HepG2 (cell line): ENCODE measurements at regions not wholly inside any gene's neighbourhood (a gene's known extent, or its start where the extent isn't known, plus 50 kb on each side); places are given as distances from the start of the nearest gene placed in this dataset.

Experiments used
- ATAC-seq: fragments of 200-7000 bp; cut with Tn5 transposase; 3 replicates; pipeline ENCODE4 v1.9.1; 2020; ENCODE audit warnings: mild to moderate bottlenecking, moderate library complexity
- BruUV-seq: library from RNA; stranded (reverse); fragments of 400-500 nt; replicated peaks from 2 replicates; lab custom pipeline; 2021; lab: Mats Ljungman, UMichigan
- CTCF ChIA-PET: fragments of 300-600 bp; formaldehyde crosslinking; extraction: SDS; loops from one replicate; lab custom pipeline; 2021; ENCODE audit warnings: low total read pairs, inconsistent platforms, low intra/inter-chr PET ratio; lab: Yijun Ruan, JAX
- POLR2A ChIA-PET: fragments of 350-600 bp; sonication (Branson Sonifier 250); formaldehyde crosslinking; loops from one replicate; lab custom pipeline; 2020; ENCODE audit warnings: antibody characterized with exemption, inconsistent platforms; lab: Yijun Ruan, JAX
- DNase-seq: peaks from one replicate; pipeline ENCODE4 v3.0.0-alpha.2; 2015; ENCODE audit warnings: low spot score
- FAIRE-seq: peaks from 3 replicates; lab custom pipeline; 2011; peaks lifted over from hg19 to GRCh38; lab: Jason Lieb, UNC
- H2AFZ ChIP-seq: one replicate; pipeline ENCODE4 v1.6.1; 2011; ENCODE audit warnings: low read length, inconsistent platforms
- H3K27ac ChIP-seq: fragments of 300-600 bp; 3 replicates; pipeline ENCODE4 v1.8.0; 2011; ENCODE audit warnings: mixed run types, mild to moderate bottlenecking, mixed read lengths, low read length, inconsistent platforms; ENCODE audit not compliant: insufficient read depth; ENCODE audit errors: extremely low read length
- H3K27me3 ChIP-seq, 2 experiments: fragments of 200-600 bp in 1 of 2; 2 replicates in 1 of 2; 3 replicates in 1 of 2; pipeline versions ENCODE4 v1.6.0 to v1.8.0; 2011; ENCODE audit warnings: low read length in 2 of 2, mild to moderate bottlenecking in 2 of 2, moderate library complexity in 2 of 2, inconsistent platforms in 1 of 2; ENCODE audit not compliant: insufficient read depth in 2 of 2, control insufficient read depth in 1 of 2
- H3K36me3 ChIP-seq, 2 experiments: fragments of 200-600 bp in 1 of 2; replicated peaks in 1 of 2; 2 replicates in 1 of 2; 3 replicates in 1 of 2; pipeline versions ENCODE4 v1.5.1 to v1.8.0; 2011; ENCODE audit warnings: low read length in 2 of 2, inconsistent platforms in 1 of 2; ENCODE audit not compliant: insufficient read depth in 2 of 2, control insufficient read depth in 1 of 2
- H3K4me1 ChIP-seq: 2 replicates; pipeline ENCODE4 v1.5.1; 2012; ENCODE audit warnings: low read length, inconsistent platforms; ENCODE audit not compliant: insufficient read depth
- H3K4me2 ChIP-seq: 2 replicates; pipeline ENCODE4 v1.6.0; 2011; ENCODE audit warnings: low read depth, low read length, inconsistent platforms
- H3K4me3 ChIP-seq, 3 experiments: fragments of 200-600 bp in 1 of 3; sonication (generic), shearing (Covaris generic) in 1 of 3; replicated peaks in 1 of 3; 2 replicates each; pipeline ENCODE4 v1.5.1; 2011 to 2016; ENCODE audit warnings: low read length in 3 of 3, inconsistent platforms in 2 of 3, low read depth in 2 of 3, mild to moderate bottlenecking in 2 of 3, control low read depth in 1 of 3, mixed read lengths in 1 of 3; ENCODE audit not compliant: insufficient read depth in 1 of 3
- H3K79me2 ChIP-seq: one replicate; pipeline ENCODE4 v1.6.1; 2011; ENCODE audit warnings: low read length, inconsistent platforms; ENCODE audit not compliant: insufficient read depth
- H3K9ac ChIP-seq: 2 replicates; pipeline ENCODE4 v1.6.0; 2011; ENCODE audit warnings: mild to moderate bottlenecking, low read depth, low read length, inconsistent platforms; ENCODE audit not compliant: insufficient read depth
- H3K9me3 ChIP-seq: 2 replicates; pipeline ENCODE4 v1.5.1; 2012; ENCODE audit warnings: mild to moderate bottlenecking, low read length
- H4K20me1 ChIP-seq: 2 replicates; pipeline ENCODE4 v1.6.0; 2011; ENCODE audit warnings: inconsistent platforms, mild to moderate bottlenecking, low read length, moderate library complexity; ENCODE audit not compliant: insufficient read depth
- FOXP1 ChIP-seq, 2 experiments: fragments of 450-650 bp in 1 of 2; IDR thresholded peaks; 2 replicates each; pipeline ENCODE4 v1.6.1; 2017 to 2018; ENCODE audit warnings: antibody characterized with exemption in 1 of 2
- POLR2AphosphoS5 ChIP-seq: IDR thresholded peaks from 2 replicates; pipeline ENCODE4 v1.6.1; 2012; ENCODE audit warnings: low read depth, low read length
- RAD51 ChIP-seq: fragments of 450-650 bp; IDR thresholded peaks from 2 replicates; pipeline ENCODE4 v1.6.1; 2016; ENCODE audit warnings: borderline replicate concordance
- SOX6 ChIP-seq, 2 experiments: fragments of 450-650 bp in 1 of 2; sonication (generic) in 1 of 2; formaldehyde crosslinking in 1 of 2; IDR thresholded peaks; 2 replicates each; pipeline versions ENCODE4 v1.4.0 to v1.6.1; 2017 to 2020; ENCODE audit warnings: antibody characterized with exemption in 1 of 2, mild to moderate bottlenecking in 1 of 2, missing genetic modification reagents in 1 of 2
- TCF12 ChIP-seq, 2 experiments: fragments of 450-650 bp in 1 of 2; sonication (generic) in 1 of 2; formaldehyde crosslinking in 1 of 2; IDR thresholded peaks; 2 replicates each; pipeline versions ENCODE4 v1.6.1 to v1.8.0; 2017 to 2022; ENCODE audit warnings: antibody characterized with exemption in 1 of 2, mild to moderate bottlenecking in 1 of 2, missing genetic modification reagents in 1 of 2, moderate library complexity in 1 of 2
- XBP1 ChIP-seq: sonication (generic); formaldehyde crosslinking; IDR thresholded peaks from 2 replicates; pipeline ENCODE4 v1.5.0; 2020; ENCODE audit warnings: missing genetic modification reagents
- ZNF124 ChIP-seq: sonication (generic); formaldehyde crosslinking; IDR thresholded peaks from 2 replicates; pipeline ENCODE4 v1.4.0; 2020; ENCODE audit warnings: missing genetic modification reagents
- ZNF816 ChIP-seq: sonication (generic); formaldehyde crosslinking; IDR thresholded peaks from 2 replicates; pipeline ENCODE4 v1.8.0; 2022; ENCODE audit warnings: missing genetic modification reagents, mild to moderate bottlenecking, borderline replicate concordance
- WGBS: methylation state at CpG from one replicate; pipeline ENCODE4 v1.1.6; 2017; ENCODE audit warnings: low lambda C conversion rate; 5-methylcytosine and 5-hydroxymethylcytosine counted together
- in situ Hi-C: cut with HindIII; loops from 2 replicates; pipeline ENCODE4 v1.10.0; 2017; ENCODE audit warnings: low pct_unique_long_range_greater_than_20kb; ENCODE audit not compliant: extremely low pct_ligation_motif_present
- intact Hi-C: fragments of 100-400 bp; cut with micrococcal nuclease; formaldehyde crosslinking; loops from one replicate; pipeline ENCODE4 v1.10.0; 2022; ENCODE audit not compliant: unreplicated experiment
- TF ChIP-seq, protein P1 (sequence below): sonication (generic); formaldehyde crosslinking; IDR thresholded peaks from 2 replicates; pipeline ENCODE4 v1.4.0; 2020; ENCODE audit warnings: mild to moderate bottlenecking, missing genetic modification reagents
- TF ChIP-seq, protein P2 (sequence below): IDR thresholded peaks from 2 replicates; pipeline ENCODE4 v1.6.1; 2016

DNA sequence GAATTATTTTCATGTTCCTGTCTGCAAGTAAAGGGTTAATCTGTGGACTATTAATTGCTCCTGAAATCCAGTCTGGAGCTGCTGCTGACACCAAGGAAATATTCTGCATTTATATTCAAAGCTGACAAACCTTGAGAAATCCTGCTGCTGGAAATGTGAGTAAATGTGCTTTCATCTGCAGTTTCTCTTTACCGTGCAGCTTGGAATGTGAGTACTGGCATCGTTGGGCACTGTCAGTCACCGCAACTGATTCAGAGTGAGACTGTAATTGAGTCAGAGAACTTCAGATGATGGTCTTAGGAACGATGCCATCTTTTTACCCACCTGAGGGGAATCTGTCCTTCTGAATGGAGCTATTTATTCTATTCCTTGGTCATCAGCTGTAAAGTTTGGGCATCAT is 420.6 kb downstream of the SIPA1L2 start (continued):
- TF ChIP-seq, protein P1, sequence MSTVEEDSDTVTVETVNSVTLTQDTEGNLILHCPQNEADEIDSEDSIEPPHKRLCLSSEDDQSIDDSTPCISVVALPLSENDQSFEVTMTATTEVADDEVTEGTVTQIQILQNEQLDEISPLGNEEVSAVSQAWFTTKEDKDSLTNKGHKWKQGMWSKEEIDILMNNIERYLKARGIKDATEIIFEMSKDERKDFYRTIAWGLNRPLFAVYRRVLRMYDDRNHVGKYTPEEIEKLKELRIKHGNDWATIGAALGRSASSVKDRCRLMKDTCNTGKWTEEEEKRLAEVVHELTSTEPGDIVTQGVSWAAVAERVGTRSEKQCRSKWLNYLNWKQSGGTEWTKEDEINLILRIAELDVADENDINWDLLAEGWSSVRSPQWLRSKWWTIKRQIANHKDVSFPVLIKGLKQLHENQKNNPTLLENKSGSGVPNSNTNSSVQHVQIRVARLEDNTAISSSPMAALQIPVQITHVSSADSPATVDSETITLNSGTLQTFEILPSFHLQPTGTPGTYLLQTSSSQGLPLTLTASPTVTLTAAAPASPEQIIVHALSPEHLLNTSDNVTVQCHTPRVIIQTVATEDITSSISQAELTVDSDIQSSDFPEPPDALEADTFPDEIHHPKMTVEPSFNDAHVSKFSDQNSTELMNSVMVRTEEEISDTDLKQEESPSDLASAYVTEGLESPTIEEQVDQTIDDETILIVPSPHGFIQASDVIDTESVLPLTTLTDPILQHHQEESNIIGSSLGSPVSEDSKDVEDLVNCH (CRISPR knock-in tag): no peak
- TF ChIP-seq XBP1: no peak

DNA sequence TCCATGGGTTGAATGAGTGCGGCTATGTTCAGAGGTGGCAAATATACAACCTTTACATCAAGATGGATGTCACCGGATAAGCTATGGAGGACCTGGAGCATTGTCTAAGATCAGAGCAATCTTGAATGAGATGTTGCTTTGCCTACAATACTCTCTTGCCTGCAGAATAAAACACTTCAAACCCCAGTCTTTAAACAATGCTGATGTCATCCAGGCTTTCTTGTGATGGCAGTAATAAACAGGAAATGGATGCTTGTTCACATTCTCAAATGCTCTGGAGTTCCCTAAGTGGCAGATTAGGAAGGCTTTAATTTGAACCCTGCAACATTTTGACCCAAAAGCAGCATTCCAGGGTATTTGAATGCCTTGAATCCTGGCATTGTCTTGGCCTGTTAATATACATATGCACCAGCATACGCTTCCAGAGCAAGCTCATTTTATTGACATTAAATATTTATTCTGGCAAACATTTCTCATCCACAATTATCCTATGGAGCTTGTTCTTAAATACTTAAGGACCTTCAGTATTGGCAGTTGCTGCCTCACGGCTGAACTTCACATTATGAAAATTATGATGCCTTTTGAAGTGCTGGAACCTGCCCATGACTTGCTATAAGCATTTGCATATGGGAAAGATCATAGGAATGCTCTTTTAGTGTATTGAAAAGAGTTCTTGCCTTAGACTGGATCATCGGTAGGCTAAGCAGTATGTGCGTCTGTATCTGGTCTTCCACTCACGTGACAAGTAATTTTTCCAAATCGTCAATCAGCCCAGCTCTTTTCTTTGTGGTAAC is 422.7 kb downstream of the SIPA1L2 start:
- H2AFZ ChIP-seq: no peak overlapping the region
- FAIRE-seq (no peak), DNase-seq (no peak), ATAC-seq (no peak)
- no peaks in the 10 kb centered on the region for H3K9me3 ChIP-seq
- intact Hi-C loops: no loop called here
- H3K79me2 ChIP-seq: no peaks in the 10 kb centered on the region
- no peak overlapping the region for H3K4me3 ChIP-seq
- no peak overlapping the region for H3K27ac ChIP-seq
- H3K36me3 ChIP-seq: no peaks in the 10 kb centered on the region
- TF ChIP-seq RAD51 (no peak), TCF12 (IDR thresholded peaks at IDR 0.05) (no peak), TCF12 (CRISPR knock-in tag; IDR thresholded peaks at IDR 0.05) (no peak), POLR2AphosphoS5 (no peak), ZNF124 (no peak), FOXP1 (IDR thresholded peaks at IDR 0.05) (no peak), FOXP1 (CRISPR knock-in tag; IDR thresholded peaks at IDR 0.05) (no peak), ZNF816 (no peak), SOX6 (IDR thresholded peaks at IDR 0.05) (no peak), SOX6 (CRISPR knock-in tag; IDR thresholded peaks at IDR 0.05) (no peak)
- TF ChIP-seq, protein P2, sequence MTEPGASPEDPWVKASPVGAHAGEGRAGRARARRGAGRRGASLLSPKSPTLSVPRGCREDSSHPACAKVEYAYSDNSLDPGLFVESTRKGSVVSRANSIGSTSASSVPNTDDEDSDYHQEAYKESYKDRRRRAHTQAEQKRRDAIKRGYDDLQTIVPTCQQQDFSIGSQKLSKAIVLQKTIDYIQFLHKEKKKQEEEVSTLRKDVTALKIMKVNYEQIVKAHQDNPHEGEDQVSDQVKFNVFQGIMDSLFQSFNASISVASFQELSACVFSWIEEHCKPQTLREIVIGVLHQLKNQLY (CRISPR knock-in tag): no peak
- in situ Hi-C loops: no loop called here
- no peak overlapping the region for H3K4me2 ChIP-seq
- H3K27me3 ChIP-seq: no peaks in the 10 kb centered on the region
- 54% methylated on average over 8 of the region's 8 CpGs for WGBS
- H3K4me1 ChIP-seq: no peaks in the 10 kb centered on the region
- no peak overlapping the region for H3K9ac ChIP-seq
- POLR2A ChIA-PET: no interaction called here
- no peaks in the 10 kb centered on the region for H4K20me1 ChIP-seq
- BruUV-seq: no TSS peak
- CTCF ChIA-PET: no interaction called here
